Activated naive CD8-positive, alpha-beta T cell (primary cell): ENCODE measurements at regions not wholly inside any gene's neighbourhood (a gene's known extent, or its start where the extent isn't known, plus 50 kb on each side); places are given as distances from the start of the nearest gene placed in this dataset.

ENCODE experiments used
- H3K27ac Mint-ChIP-seq: one replicate; pipeline ENCODE4 v1.8.0; 2021; ENCODE audit warnings: mixed read lengths
- H3K27me3 Mint-ChIP-seq: one replicate; pipeline ENCODE4 v1.8.0; 2021; ENCODE audit warnings: mixed read lengths
- H3K36me3 Mint-ChIP-seq: one replicate; pipeline ENCODE4 v1.8.0; 2021; ENCODE audit warnings: mixed read lengths
- H3K4me1 Mint-ChIP-seq: one replicate; pipeline ENCODE4 v1.8.0; 2021; ENCODE audit warnings: low read depth, mixed read lengths
- H3K4me3 Mint-ChIP-seq: one replicate; pipeline ENCODE4 v1.8.0; 2021; ENCODE audit warnings: mild to moderate bottlenecking, mixed read lengths
- H3K9me3 Mint-ChIP-seq: one replicate; pipeline ENCODE4 v1.8.0; 2021; ENCODE audit warnings: low read depth, mixed read lengths

DNA sequence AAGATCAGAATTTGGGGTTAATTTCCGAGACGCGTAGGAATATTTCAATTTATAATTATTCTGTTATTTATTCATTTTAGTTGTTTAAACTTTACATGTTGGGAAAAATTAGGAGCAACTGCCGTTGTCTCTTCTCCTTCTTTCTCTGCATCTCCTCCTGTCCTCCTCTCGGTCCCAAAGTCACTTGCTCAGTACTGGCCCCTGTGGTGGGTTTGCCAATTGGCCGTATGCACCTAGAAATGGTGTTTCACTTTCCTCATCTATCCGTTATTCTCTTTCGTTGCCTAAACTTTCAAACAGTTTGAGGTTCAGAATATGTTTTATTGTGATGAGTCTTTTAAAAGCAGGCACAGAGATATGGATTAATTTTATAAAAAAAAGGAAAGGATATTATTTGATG, 517.9 kb downstream of the PLCL1 start:
- Mint-ChIP-seq H3K27ac (no peak overlapping the region), H3K4me1 (peaks cover 23% of the 10 kb centered on the region), H3K4me3 (no peak overlapping the region), H3K36me3 (no peaks in the 10 kb centered on the region), H3K9me3 (no peaks in the 10 kb centered on the region), H3K27me3 (peaks cover 18% of the 10 kb centered on the region)

DNA sequence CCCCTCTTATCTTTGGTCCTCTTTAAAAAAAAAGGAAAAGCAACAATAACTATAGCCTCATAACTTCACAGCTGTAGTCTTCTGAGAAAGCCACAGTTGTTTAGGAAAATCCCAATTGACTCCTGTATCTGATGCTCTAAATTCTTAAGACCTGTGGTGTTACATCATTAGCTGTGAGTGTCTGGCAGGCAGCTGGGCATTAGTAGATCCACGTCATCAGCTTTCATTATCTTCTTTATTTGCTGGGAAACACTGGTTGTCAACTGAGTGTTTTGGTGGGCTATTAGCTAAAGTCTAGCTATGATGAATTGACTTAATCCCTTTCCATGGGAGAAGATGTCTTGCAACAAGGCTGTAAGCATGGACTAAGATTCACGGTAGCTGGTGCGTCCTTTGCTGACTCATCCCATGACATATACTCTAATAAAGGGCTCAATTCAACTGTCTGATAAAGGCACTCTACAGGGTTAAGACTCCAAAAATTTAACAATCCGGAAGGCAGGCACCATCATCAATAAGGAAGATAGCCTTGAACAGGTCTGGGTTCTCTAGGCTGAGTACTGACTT, 517.2 kb downstream of the PLCL1 start:
- H3K9me3 Mint-ChIP-seq = no peaks in the 10 kb centered on the region
- no peaks in the 10 kb centered on the region for H3K36me3 Mint-ChIP-seq
- H3K4me1 Mint-ChIP-seq = peaks cover 17% of the 10 kb centered on the region
- no peak overlapping the region for H3K27ac Mint-ChIP-seq
- peaks cover 20% of the 10 kb centered on the region for H3K27me3 Mint-ChIP-seq
- H3K4me3 Mint-ChIP-seq = no peak overlapping the region

DNA sequence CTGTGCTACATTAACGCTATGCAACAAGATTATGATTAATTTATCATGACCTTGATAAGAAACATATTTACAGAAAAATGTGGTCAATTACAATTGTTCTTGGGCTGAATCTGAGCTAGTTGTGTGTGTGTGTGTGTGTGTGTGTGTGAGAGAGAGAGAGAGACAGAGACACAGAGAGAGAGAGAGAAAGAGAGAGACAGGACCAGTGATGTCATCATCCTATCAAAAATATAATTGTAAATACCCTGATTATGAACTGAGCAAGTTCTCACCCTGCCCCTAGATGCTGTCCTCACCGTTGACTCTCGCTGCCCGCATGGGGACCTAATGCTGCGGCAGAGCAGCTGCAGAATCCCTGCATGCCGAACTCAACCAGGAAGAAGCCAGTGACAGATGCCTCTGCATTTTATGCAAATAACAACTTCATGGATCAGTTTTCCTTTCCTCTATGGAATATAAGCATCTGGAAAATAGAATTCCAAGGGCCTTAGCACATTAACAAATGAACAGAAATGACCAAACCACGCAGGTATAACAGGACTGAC, 512.5 kb downstream of the PLCL1 start:
- H3K4me1 Mint-ChIP-seq = no peaks in the 10 kb centered on the region
- no peak overlapping the region for H3K27ac Mint-ChIP-seq
- peaks cover 18% of the 10 kb centered on the region for H3K27me3 Mint-ChIP-seq
- no peaks in the 10 kb centered on the region for H3K36me3 Mint-ChIP-seq
- H3K4me3 Mint-ChIP-seq = no peak overlapping the region
- H3K9me3 Mint-ChIP-seq = no peaks in the 10 kb centered on the region

- Mint-ChIP-seq H3K4me3 (no peak overlapping the region), H3K36me3 (no peaks in the 10 kb centered on the region), H3K4me1 (no peaks in the 10 kb centered on the region), H3K9me3 (no peaks in the 10 kb centered on the region), H3K27me3 (peaks cover 16% of the 10 kb centered on the region), H3K27ac (no peak overlapping the region)
Measured at GRCh38 chr2:198315791-198316630, 511.6 kb downstream of the PLCL1 start.

DNA sequence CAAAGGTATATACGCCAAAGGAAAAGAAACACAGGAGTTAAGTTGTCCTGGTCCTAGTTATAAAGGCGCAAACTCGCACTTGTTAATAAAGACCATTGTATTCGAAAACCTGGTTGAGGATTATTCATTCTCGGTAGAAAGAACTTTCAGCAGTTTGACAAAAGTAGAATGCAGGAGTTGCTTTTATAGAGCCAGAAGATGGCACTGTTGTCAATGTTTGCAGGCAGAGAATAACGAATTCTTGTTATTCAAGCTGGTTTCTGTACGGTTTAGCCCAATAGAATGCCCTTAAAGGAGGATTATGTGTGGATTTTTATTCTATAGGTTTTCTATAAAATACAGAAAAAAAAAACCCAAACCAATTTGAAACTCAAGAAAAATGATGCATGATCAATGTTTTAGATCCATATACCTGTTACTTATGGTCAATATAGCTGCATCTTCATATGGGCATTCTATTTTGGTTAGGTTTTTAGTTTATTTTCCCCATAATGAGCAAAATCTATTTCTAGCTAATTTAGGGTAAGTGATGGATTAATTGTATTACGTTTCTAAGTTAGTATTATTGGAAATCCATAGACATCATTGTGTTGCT, 510.3 kb downstream of the PLCL1 start:
- Mint-ChIP-seq H3K4me1 (no peaks in the 10 kb centered on the region), H3K4me3 (no peak overlapping the region), H3K36me3 (no peaks in the 10 kb centered on the region), H3K27ac (no peak overlapping the region), H3K9me3 (no peaks in the 10 kb centered on the region), H3K27me3 (peaks cover 16% of the 10 kb centered on the region)

- H3K27ac Mint-ChIP-seq = no peak overlapping the region
- peaks cover 18% of the 10 kb centered on the region for H3K27me3 Mint-ChIP-seq
Measured at GRCh38 chr2:198312596-198313483, 508.4 kb downstream of the PLCL1 start.

DNA sequence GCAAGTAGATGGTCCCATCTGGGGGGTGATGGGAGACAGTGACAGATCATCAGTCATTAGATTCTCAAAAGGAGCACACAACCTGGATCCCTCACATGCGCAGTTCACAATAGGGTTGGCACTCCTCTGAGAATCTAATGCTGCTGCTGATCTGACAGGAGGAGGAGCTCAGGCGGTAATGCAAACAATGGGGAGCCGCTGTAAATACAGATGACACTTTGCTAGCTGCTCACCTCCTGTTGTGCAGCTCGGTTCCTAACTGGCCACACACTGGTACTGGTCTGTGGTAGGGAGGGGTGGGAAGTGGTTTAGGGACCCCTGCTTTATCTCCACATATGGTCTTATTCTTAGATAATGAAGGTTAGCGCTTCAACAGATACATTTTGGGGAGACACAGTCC, 506.6 kb downstream of the PLCL1 start:
- Mint-ChIP-seq H3K27me3 (peaks cover 23% of the 10 kb centered on the region), H3K4me1 (no peaks in the 10 kb centered on the region), H3K36me3 (no peaks in the 10 kb centered on the region), H3K27ac (no peak overlapping the region), H3K9me3 (no peaks in the 10 kb centered on the region), H3K4me3 (no peak overlapping the region)

More at GRCh38 chr2:198312596-198313483, 508.4 kb downstream of the PLCL1 start:
- Mint-ChIP-seq H3K36me3 (no peaks in the 10 kb centered on the region), H3K4me1 (no peaks in the 10 kb centered on the region), H3K9me3 (no peaks in the 10 kb centered on the region), H3K4me3 (no peak overlapping the region)

GRCh38 chr2:198309673-198310280, 505.4 kb downstream of the PLCL1 start:
- H3K36me3 Mint-ChIP-seq = no peaks in the 10 kb centered on the region
- no peaks in the 10 kb centered on the region for H3K9me3 Mint-ChIP-seq
- H3K4me3 Mint-ChIP-seq = no peak overlapping the region
- no peak overlapping the region for H3K27ac Mint-ChIP-seq
- H3K27me3 Mint-ChIP-seq = peaks cover 18% of the 10 kb centered on the region
- H3K4me1 Mint-ChIP-seq = no peaks in the 10 kb centered on the region

DNA sequence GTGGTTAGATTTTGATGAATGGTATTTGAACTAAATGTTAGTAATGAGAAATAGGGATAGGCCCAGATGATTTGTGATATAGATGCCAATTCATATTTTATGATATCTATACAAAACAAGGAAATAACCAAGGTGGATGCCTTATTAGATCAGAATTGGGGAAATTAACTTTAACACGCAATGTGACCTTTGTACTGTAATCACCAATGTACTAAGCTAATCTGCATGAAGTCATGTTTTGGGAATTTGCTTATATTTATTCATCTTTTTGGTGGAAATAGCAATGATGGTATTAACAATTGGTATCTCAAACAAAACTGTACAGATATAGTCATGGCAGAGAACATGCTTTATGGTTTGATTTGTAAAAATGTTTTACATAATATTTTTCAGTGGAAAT, 504.7 kb downstream of the PLCL1 start:
- Mint-ChIP-seq H3K4me1 (no peaks in the 10 kb centered on the region), H3K4me3 (no peak overlapping the region), H3K9me3 (no peaks in the 10 kb centered on the region), H3K36me3 (no peaks in the 10 kb centered on the region), H3K27me3 (peaks cover 17% of the 10 kb centered on the region), H3K27ac (no peak overlapping the region)

DNA sequence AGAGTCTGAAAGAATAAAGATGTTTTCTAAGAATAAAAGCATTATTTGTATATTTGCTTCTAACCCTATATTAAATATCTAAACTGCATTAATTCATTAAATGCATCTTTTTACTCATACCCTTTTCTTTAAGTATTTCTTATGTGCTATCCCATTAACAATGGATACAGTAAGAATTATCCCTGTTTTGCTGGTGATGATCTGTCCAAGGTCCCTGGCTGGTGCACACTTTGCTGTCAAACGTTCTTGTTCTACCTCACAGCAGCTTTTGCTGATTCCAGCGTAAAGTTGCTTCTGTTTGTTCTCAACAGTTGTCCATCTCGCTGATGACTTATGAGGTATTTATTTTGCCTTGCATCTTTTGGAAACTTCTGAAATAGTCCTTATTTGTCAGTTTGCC, 504.0 kb downstream of the PLCL1 start:
- Mint-ChIP-seq H3K27ac (no peak overlapping the region), H3K36me3 (no peaks in the 10 kb centered on the region), H3K27me3 (peaks cover 15% of the 10 kb centered on the region), H3K4me3 (no peak overlapping the region), H3K9me3 (no peaks in the 10 kb centered on the region), H3K4me1 (no peaks in the 10 kb centered on the region)

GRCh38 chr2:198307093-198307492, 502.7 kb downstream of the PLCL1 start:
- H3K36me3 Mint-ChIP-seq = no peaks in the 10 kb centered on the region
- no peaks in the 10 kb centered on the region for H3K4me1 Mint-ChIP-seq
- no peaks in the 10 kb centered on the region for H3K9me3 Mint-ChIP-seq
- H3K27ac Mint-ChIP-seq = no peak overlapping the region
- no peak overlapping the region for H3K4me3 Mint-ChIP-seq
- H3K27me3 Mint-ChIP-seq = peaks cover 15% of the 10 kb centered on the region

- Mint-ChIP-seq H3K4me1 (no peaks in the 10 kb centered on the region), H3K4me3 (no peak overlapping the region), H3K27me3 (peaks cover 10% of the 10 kb centered on the region)
Measured at GRCh38 chr2:198304859-198305258, 500.5 kb downstream of the PLCL1 start.

GRCh38 chr2:198297350-198297749, 493.0 kb downstream of the PLCL1 start:
- Mint-ChIP-seq H3K4me3 (no peak overlapping the region), H3K27me3 (peaks cover 2% of the 10 kb centered on the region), H3K36me3 (no peaks in the 10 kb centered on the region), H3K4me1 (peaks cover 3% of the 10 kb centered on the region), H3K27ac (no peak overlapping the region), H3K9me3 (no peaks in the 10 kb centered on the region)

More at GRCh38 chr2:198304859-198305258, 500.5 kb downstream of the PLCL1 start:
- no peaks in the 10 kb centered on the region for H3K9me3 Mint-ChIP-seq
- H3K36me3 Mint-ChIP-seq = no peaks in the 10 kb centered on the region
- H3K27ac Mint-ChIP-seq = no peak overlapping the region

DNA sequence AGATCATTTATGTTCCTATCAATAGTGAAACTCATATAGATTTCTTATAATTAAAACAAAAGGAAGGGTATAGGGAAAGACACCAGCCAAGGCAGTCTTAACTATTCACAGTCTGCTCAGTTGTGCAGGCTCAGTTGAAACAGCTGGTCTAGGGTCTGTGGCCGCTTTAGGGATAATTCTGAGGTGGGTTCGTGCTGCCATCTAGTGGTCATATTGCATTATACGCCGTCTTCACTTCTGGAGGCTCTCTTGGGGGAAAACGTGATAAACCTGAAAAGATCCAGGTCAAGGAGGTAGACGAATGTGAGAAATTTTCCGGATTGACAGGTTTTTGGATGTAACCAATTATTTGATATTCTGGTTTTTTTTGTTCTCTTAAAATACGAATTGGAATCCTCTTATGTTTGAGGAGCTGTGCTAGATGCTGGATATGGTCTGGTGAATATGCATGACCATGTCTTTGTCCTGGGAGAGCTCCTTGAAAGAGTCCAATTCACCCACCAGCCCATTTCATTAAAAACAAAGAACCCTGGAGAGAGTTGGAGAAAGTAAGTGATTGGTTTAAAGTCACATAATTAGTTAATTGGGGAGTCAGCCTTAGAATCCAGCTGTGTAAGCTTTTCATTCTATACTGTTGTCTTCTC, 492.4 kb downstream of the PLCL1 start:
- Mint-ChIP-seq H3K27ac (no peak overlapping the region), H3K36me3 (no peaks in the 10 kb centered on the region), H3K4me3 (no peak overlapping the region), H3K4me1 (peaks cover 3% of the 10 kb centered on the region), H3K9me3 (no peaks in the 10 kb centered on the region), H3K27me3 (peaks cover 2% of the 10 kb centered on the region)
